GM19463 (cell line): ENCODE measurements at regions not wholly inside any gene's neighbourhood (a gene's known extent, or its start where the extent isn't known, plus 50 kb on each side); places are given as distances from the start of the nearest gene placed in this dataset.

Source experiments
- ATAC-seq: cut with Tn5 transposase; IDR thresholded peaks from one replicate; pipeline ENCODE4 v1.9.1; 2021; ENCODE audit warnings: mild to moderate bottlenecking, moderate library complexity; ENCODE audit not compliant: unreplicated experiment

- no peak for ATAC-seq
These were observed 450.3 kb upstream of the CLINT1 start for GRCh38 chr5:158309088-158309807.

GRCh38 chr5:158308429-158309025, 449.6 kb upstream of the CLINT1 start:
- ATAC-seq = no peak

GRCh38 chr5:158305861-158306260, 446.9 kb upstream of the CLINT1 start:
- no peak for ATAC-seq

GRCh38 chr5:158304607-158305006, 445.7 kb upstream of the CLINT1 start:
- no peak for ATAC-seq

GRCh38 chr5:158303883-158304282, 444.9 kb upstream of the CLINT1 start:
- no peak for ATAC-seq

GRCh38 chr5:158303275-158303674, 444.3 kb upstream of the CLINT1 start:
- no peak for ATAC-seq

GRCh38 chr5:158302029-158302428, 443.1 kb upstream of the CLINT1 start:
- no peak for ATAC-seq

- ATAC-seq = no peak
These were observed 442.2 kb upstream of the CLINT1 start for GRCh38 chr5:158301186-158301585.

GRCh38 chr5:158300256-158300655, 441.3 kb upstream of the CLINT1 start:
- no peak for ATAC-seq

GRCh38 chr5:158297002-158297527, 438.1 kb upstream of the CLINT1 start:
- ATAC-seq = no peak

GRCh38 chr5:158294701-158295100, 435.8 kb upstream of the CLINT1 start:
- no peak for ATAC-seq

- no peak for ATAC-seq
These were observed 434.0 kb upstream of the CLINT1 start for GRCh38 chr5:158292981-158293380.

GRCh38 chr5:158289967-158290366, 431.0 kb upstream of the CLINT1 start:
- ATAC-seq = no peak

- ATAC-seq = no peak
These were observed 429.3 kb upstream of the CLINT1 start for GRCh38 chr5:158288272-158288657.

- ATAC-seq = no peak
These were observed 428.8 kb upstream of the CLINT1 start for GRCh38 chr5:158287643-158288271.

- no peak for ATAC-seq
These were observed 427.9 kb upstream of the CLINT1 start for GRCh38 chr5:158286827-158287226.

GRCh38 chr5:158285698-158286097, 426.8 kb upstream of the CLINT1 start:
- ATAC-seq = no peak

GRCh38 chr5:158284242-158284641, 425.3 kb upstream of the CLINT1 start:
- ATAC-seq = no peak

- no peak for ATAC-seq
These were observed 424.5 kb upstream of the CLINT1 start for GRCh38 chr5:158283397-158283796.

GRCh38 chr5:158278216-158278925, 419.4 kb upstream of the CLINT1 start:
- no peak for ATAC-seq

GRCh38 chr5:158277276-158277675, 418.3 kb upstream of the CLINT1 start:
- no peak for ATAC-seq
